K562 (cell line): ENCODE measurements at regions not wholly inside any gene's neighbourhood (a gene's known extent, or its start where the extent isn't known, plus 50 kb on each side); places are given as distances from the start of the nearest gene placed in this dataset.

Experiments
- C11orf30 ChIP-seq: fragments of 450-650 bp; IDR thresholded peaks from 2 replicates; pipeline ENCODE4 v1.6.1; 2016; ENCODE audit warnings: low read depth, mild to moderate bottlenecking
- CEBPG ChIP-seq, 3 experiments: fragments of 200-800 bp in 1 of 3; sonication (Bioruptor generic) in 1 of 3; sonication (generic) in 1 of 3; formaldehyde crosslinking in 1 of 3; IDR thresholded peaks in 2 of 3; conservative IDR thresholded peaks in 1 of 3; 2 replicates each; pipeline versions ENCODE4 v1.6.1 to v1.8.0; 2016 to 2022; ENCODE audit warnings: missing compliant biosample characterization in 2 of 3, missing genetic modification characterization in 2 of 3, mild to moderate bottlenecking in 1 of 3, missing genetic modification reagents in 1 of 3
- DACH1 ChIP-seq: fragments of 450-650 bp; IDR thresholded peaks from 2 replicates; pipeline ENCODE4 v1.6.1; 2018; ENCODE audit not compliant: partially characterized antibody
- EP400 ChIP-seq: fragments of 450-650 bp; IDR thresholded peaks from 2 replicates; pipeline ENCODE4 v1.6.1; 2017; ENCODE audit warnings: antibody characterized with exemption, mild to moderate bottlenecking, moderate library complexity
- FOXK1 ChIP-seq: sonication (generic); formaldehyde crosslinking; IDR thresholded peaks from 2 replicates; pipeline ENCODE4 v1.8.0; 2022; ENCODE audit warnings: missing genetic modification reagents, mild to moderate bottlenecking, borderline replicate concordance
- HEY1 ChIP-seq: fragments of 250-450 bp; sonication (Bioruptor Pico); IDR thresholded peaks from 2 replicates; pipeline ENCODE4 v1.5.0; 2020; ENCODE audit warnings: mild to moderate bottlenecking, moderate library complexity, borderline replicate concordance
- KDM5B ChIP-seq: fragments of 200-600 bp; sonication (generic); IDR thresholded peaks from 2 replicates; pipeline ENCODE4 v1.6.1; 2012; ENCODE audit warnings: low read depth, mild to moderate bottlenecking, moderate library complexity, low read length, control low read depth, inconsistent platforms; ENCODE audit not compliant: insufficient replicate concordance
- KLF13 ChIP-seq: fragments of 450-650 bp; IDR thresholded peaks from 2 replicates; pipeline ENCODE4 v1.6.1; 2016; ENCODE audit warnings: missing genetic modification characterization, low read depth, mild to moderate bottlenecking, missing compliant biosample characterization, moderate library complexity, borderline replicate concordance
- L3MBTL2 ChIP-seq: fragments of 450-650 bp; IDR thresholded peaks from 2 replicates; pipeline ENCODE4 v1.6.1; 2016; ENCODE audit warnings: mild to moderate bottlenecking, moderate library complexity
- MECOM ChIP-seq: fragments of 250-450 bp; sonication (Bioruptor Pico); IDR thresholded peaks from 2 replicates; pipeline ENCODE4 v1.8.0; 2022; ENCODE audit warnings: inconsistent platforms
- NELFE ChIP-seq: IDR thresholded peaks from 2 replicates; pipeline ENCODE4 v1.6.1; 2011; ENCODE audit warnings: mild to moderate bottlenecking; ENCODE audit not compliant: insufficient read depth, insufficient read length
- TAF15 ChIP-seq: fragments of 200-400 bp; formaldehyde crosslinking; IDR thresholded peaks from 2 replicates; pipeline ENCODE4 v1.6.1; 2017; ENCODE audit warnings: mild to moderate bottlenecking, low read depth, low read length, moderate library complexity
- ZNF175 ChIP-seq: fragments of 200-800 bp; sonication (Bioruptor generic); IDR thresholded peaks from 2 replicates; pipeline ENCODE4 v1.6.1; 2016; ENCODE audit warnings: low read depth, mild to moderate bottlenecking, missing genetic modification characterization, missing compliant biosample characterization
- ZNF408 ChIP-seq: fragments of 250-450 bp; sonication (Bioruptor Pico); IDR thresholded peaks from 2 replicates; pipeline ENCODE4 v1.4.0; 2020; ENCODE audit warnings: low read depth, mild to moderate bottlenecking, moderate library complexity
- TF ChIP-seq, protein P1 (sequence below), 2 experiments: fragments of 450-650 bp; IDR thresholded peaks; 2 replicates each; pipeline ENCODE4 v1.6.1; 2018; ENCODE audit warnings: mild to moderate bottlenecking in 2 of 2, low read depth in 1 of 2; ENCODE audit not compliant: partially characterized antibody in 2 of 2
- TF ChIP-seq, protein P2 (sequence below): fragments of 450-650 bp; conservative IDR thresholded peaks from 2 replicates; pipeline ENCODE4 v1.6.1; 2016; ENCODE audit warnings: missing genetic modification characterization, low read depth, mild to moderate bottlenecking, missing compliant biosample characterization, moderate library complexity
- TF ChIP-seq, protein P3 (sequence below): sonication (generic); formaldehyde crosslinking; IDR thresholded peaks from 2 replicates; pipeline ENCODE4 v1.8.1; 2023; ENCODE audit warnings: mild to moderate bottlenecking, missing genetic modification reagents, moderate library complexity
- TF ChIP-seq, protein P4 (sequence below): IDR thresholded peaks from 2 replicates; pipeline ENCODE4 v1.6.1; 2012; ENCODE audit warnings: low read depth, low read length, improper control_type of control experiment, borderline replicate concordance

DNA sequence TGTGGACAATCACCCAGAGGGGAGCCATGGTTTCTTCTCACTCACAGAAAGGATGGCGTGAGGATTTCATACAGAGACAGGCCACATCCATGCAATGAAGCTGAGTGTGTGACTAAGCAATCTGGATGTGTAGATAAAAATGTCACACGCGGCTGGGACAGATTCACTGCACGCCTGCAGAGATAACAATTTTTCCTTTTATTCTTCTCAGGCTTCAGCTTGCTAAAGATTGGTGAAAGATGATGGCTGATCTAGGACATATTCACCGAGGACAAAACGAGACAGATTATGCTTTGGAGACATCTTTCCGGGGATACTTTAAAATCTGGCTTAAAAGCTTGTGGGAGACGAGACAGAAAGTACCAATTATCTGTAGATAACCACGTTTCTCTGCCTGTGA, 313.9 kb upstream of the TRPC7 start (continued):
- TF ChIP-seq, protein P1, sequence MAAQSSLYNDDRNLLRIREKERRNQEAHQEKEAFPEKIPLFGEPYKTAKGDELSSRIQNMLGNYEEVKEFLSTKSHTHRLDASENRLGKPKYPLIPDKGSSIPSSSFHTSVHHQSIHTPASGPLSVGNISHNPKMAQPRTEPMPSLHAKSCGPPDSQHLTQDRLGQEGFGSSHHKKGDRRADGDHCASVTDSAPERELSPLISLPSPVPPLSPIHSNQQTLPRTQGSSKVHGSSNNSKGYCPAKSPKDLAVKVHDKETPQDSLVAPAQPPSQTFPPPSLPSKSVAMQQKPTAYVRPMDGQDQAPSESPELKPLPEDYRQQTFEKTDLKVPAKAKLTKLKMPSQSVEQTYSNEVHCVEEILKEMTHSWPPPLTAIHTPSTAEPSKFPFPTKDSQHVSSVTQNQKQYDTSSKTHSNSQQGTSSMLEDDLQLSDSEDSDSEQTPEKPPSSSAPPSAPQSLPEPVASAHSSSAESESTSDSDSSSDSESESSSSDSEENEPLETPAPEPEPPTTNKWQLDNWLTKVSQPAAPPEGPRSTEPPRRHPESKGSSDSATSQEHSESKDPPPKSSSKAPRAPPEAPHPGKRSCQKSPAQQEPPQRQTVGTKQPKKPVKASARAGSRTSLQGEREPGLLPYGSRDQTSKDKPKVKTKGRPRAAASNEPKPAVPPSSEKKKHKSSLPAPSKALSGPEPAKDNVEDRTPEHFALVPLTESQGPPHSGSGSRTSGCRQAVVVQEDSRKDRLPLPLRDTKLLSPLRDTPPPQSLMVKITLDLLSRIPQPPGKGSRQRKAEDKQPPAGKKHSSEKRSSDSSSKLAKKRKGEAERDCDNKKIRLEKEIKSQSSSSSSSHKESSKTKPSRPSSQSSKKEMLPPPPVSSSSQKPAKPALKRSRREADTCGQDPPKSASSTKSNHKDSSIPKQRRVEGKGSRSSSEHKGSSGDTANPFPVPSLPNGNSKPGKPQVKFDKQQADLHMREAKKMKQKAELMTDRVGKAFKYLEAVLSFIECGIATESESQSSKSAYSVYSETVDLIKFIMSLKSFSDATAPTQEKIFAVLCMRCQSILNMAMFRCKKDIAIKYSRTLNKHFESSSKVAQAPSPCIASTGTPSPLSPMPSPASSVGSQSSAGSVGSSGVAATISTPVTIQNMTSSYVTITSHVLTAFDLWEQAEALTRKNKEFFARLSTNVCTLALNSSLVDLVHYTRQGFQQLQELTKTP (IDR thresholded peaks at IDR 0.05; ENCODE audit: low read depth in 1 of 2, partially characterized antibody in 2 of 2), result no peak
- TF ChIP-seq TAF15 (no peak), ZNF408 (CRISPR knock-in tag) (no peak), MECOM (CRISPR knock-in tag) (no peak), DACH1 (no peak), KLF13 (tag) (no peak), ZNF175 (CRISPR knock-in tag) (no peak), C11orf30 (peak; percentile 31; the same call in 1 of the 2 replicates), L3MBTL2 (peak; percentile 14; the same call in 1 of the 2 replicates), NELFE (no peak), FOXK1 (CRISPR knock-in tag) (no peak), CEBPG (CRISPR knock-in tag; IDR thresholded peaks at IDR 0.05) (no peak), CEBPG (tag; conservative IDR thresholded peaks at IDR 0.05 in 1 of 2, IDR thresholded peaks at IDR 0.05 in 1 of 2) (no peak; a peak in 1 of 4 replicates), HEY1 (CRISPR knock-in tag) (0 out of 2 replicates have a peak, but pooled peaks have one; percentile 77), KDM5B (no peak), EP400 (no peak)
- TF ChIP-seq, protein P2, sequence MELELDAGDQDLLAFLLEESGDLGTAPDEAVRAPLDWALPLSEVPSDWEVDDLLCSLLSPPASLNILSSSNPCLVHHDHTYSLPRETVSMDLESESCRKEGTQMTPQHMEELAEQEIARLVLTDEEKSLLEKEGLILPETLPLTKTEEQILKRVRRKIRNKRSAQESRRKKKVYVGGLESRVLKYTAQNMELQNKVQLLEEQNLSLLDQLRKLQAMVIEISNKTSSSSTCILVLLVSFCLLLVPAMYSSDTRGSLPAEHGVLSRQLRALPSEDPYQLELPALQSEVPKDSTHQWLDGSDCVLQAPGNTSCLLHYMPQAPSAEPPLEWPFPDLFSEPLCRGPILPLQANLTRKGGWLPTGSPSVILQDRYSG (tag), result no peak
- TF ChIP-seq, protein P3, sequence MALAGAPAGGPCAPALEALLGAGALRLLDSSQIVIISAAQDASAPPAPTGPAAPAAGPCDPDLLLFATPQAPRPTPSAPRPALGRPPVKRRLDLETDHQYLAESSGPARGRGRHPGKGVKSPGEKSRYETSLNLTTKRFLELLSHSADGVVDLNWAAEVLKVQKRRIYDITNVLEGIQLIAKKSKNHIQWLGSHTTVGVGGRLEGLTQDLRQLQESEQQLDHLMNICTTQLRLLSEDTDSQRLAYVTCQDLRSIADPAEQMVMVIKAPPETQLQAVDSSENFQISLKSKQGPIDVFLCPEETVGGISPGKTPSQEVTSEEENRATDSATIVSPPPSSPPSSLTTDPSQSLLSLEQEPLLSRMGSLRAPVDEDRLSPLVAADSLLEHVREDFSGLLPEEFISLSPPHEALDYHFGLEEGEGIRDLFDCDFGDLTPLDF, result no peak
- TF ChIP-seq, protein P4, sequence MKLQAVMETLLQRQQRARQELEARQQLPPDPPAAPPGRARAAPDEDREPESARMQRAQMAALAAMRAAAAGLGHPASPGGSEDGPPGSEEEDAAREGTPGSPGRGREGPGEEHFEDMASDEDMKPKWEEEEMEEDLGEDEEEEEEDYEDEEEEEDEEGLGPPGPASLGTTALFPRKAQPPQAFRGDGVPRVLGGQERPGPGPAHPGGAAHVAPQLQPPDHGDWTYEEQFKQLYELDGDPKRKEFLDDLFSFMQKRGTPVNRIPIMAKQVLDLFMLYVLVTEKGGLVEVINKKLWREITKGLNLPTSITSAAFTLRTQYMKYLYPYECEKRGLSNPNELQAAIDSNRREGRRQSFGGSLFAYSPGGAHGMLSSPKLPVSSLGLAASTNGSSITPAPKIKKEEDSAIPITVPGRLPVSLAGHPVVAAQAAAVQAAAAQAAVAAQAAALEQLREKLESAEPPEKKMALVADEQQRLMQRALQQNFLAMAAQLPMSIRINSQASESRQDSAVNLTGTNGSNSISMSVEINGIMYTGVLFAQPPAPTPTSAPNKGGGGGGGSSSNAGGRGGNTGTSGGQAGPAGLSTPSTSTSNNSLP, result no peak
